Stimulated activated CD8-positive, alpha-beta memory T cell treated with anti-CD3 and anti-CD28 coated beads, Interleukin-4, amount 100 ng/mL, for 48 hours (primary cell): ENCODE measurements at regions not wholly inside any gene's neighbourhood (a gene's known extent, or its start where the extent isn't known, plus 50 kb on each side); places are given as distances from the start of the nearest gene placed in this dataset.

Source experiments
- DNase-seq: peaks from one replicate; pipeline ENCODE4 v3.0.0-alpha.2; 2020

GRCh38 chr1:29549001-29549400 lies 312.7 kb downstream of the PTPRU start:
- peak; percentile 6 for DNase-seq

GRCh38 chr1:29548091-29548490 lies 311.8 kb downstream of the PTPRU start:
- DNase-seq: peak; percentile 10

- DNase-seq: no peak
These were observed 311.0 kb downstream of the PTPRU start for GRCh38 chr1:29547300-29547699.

GRCh38 chr1:29546496-29546895 lies 310.2 kb downstream of the PTPRU start:
- no peak for DNase-seq

- DNase-seq: no peak
These were observed 308.1 kb downstream of the PTPRU start for GRCh38 chr1:29544406-29544805.

GRCh38 chr1:29543586-29543985 lies 307.3 kb downstream of the PTPRU start:
- no peak for DNase-seq

GRCh38 chr1:29542548-29542947 lies 306.2 kb downstream of the PTPRU start:
- no peak for DNase-seq

GRCh38 chr1:29541631-29542030 lies 305.3 kb downstream of the PTPRU start:
- DNase-seq: no peak

- no peak for DNase-seq
These were observed 304.6 kb downstream of the PTPRU start for GRCh38 chr1:29540801-29541357.

GRCh38 chr1:29539971-29540370 lies 303.6 kb downstream of the PTPRU start:
- DNase-seq: no peak

GRCh38 chr1:29538586-29538985 lies 302.3 kb downstream of the PTPRU start:
- DNase-seq: no peak

GRCh38 chr1:29532751-29533150 lies 296.4 kb downstream of the PTPRU start:
- DNase-seq: peak; percentile 6

GRCh38 chr1:29532285-29532684 lies 296.0 kb downstream of the PTPRU start:
- peak; percentile 2 for DNase-seq

- DNase-seq: no peak
These were observed 295.3 kb downstream of the PTPRU start for GRCh38 chr1:29531596-29531995.

- DNase-seq: no peak
These were observed 293.5 kb downstream of the PTPRU start for GRCh38 chr1:29529677-29530278.

GRCh38 chr1:29527314-29528004 lies 291.1 kb downstream of the PTPRU start:
- DNase-seq: no peak

GRCh38 chr1:29525941-29526340 lies 289.6 kb downstream of the PTPRU start:
- no peak for DNase-seq

- no peak for DNase-seq
These were observed 288.2 kb downstream of the PTPRU start for GRCh38 chr1:29524285-29525065.

GRCh38 chr1:29523576-29523975 lies 287.3 kb downstream of the PTPRU start:
- no peak for DNase-seq

GRCh38 chr1:29523136-29523535 lies 286.8 kb downstream of the PTPRU start:
- no peak for DNase-seq

GRCh38 chr1:29521811-29522580 lies 285.7 kb downstream of the PTPRU start:
- no peak for DNase-seq

GRCh38 chr1:29521438-29521715 lies 285.1 kb downstream of the PTPRU start:
- DNase-seq: no peak
